ENCODE measurements at regions not wholly inside any gene's neighbourhood (a gene's known extent, or its start where the extent isn't known, plus 50 kb on each side); places are given as distances from the start of the nearest gene placed in this dataset.
"Not testable (repeated sequence)": the region's sequence is repeated elsewhere in the genome, so short reads cannot be mapped to it uniquely, and the experiment has no call there.

DNA sequence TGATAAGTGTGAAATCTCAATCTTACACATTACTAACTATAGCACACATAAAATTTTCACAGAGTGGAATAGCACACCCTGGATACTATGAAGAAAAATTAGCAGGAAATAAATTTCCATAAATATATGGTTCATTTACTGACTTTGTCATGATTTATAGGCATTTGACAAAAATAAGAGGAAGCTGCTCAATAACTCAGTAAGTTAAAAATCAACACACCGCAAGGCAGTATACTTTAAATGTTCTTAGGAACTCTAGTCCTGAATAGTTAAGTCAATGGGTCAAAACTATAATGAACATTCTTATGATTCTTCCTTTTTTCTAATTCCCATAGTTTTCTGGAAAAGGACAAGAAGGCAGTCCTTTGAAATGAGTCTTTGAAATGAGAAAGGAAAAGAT is 1557.8 kb upstream of the RAG2 start:
- no peak for DNase-seq (ENCODE audit: low spot score)

DNA sequence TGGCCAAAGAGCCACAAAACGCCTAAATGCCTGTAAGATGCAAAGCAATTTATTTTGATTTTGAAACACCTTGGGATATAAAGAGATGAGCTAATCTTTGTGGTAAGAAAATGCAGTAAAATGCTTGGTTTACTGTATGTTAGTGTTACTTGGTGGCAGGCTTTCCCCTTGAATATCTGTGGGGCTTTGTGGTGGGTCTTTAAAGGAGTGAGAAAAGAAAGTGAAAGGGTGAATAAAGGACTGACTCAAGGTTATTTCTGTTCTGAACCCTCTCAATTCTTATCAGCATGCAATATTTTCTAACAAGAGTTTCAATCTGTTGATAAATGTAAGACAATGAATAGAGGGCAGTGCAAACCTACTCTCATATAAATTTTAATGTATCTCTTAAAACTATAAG is 1555.9 kb upstream of the RAG2 start:
- DNase-seq (ENCODE audit: low spot score): no peak

DNA sequence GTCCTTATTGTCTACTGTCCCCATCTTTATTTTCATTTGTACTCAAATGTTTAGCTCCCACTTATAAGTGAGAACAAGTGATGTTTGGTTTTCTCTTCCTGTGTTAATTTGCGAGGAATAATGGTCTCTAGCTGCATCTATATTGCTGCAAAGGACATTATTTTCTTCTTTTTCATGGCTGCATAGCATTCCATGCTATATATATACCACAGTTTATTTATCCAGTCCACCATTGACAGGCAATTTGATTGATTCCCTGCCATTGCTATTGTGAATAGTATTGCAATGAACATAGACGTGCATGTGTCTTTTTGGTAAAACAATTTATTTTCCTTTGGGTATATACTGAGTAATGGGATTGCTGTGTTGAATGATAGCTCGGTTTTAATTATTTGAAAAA is 1545.8 kb upstream of the RAG2 start:
- no peak for DNase-seq (ENCODE audit: low spot score)

DNA sequence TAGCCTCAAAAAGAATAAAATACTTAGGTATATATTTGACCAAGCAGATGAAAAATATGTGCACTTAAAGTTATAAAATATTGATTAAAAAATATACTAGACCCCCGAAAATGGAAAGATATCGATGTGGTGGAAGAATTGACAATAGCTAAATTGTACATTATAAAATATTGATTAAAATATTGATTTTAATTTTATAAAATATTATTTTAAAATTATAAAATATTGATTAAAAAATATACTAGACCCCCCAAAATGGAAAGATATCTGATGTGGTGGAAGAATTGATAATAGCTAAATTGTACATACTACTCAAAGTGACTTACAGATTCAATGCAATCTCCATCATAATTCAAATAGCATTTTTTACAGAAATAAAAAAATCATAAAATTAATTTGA is 1540.9 kb upstream of the RAG2 start:
- no peak for DNase-seq (ENCODE audit: low spot score)

DNA sequence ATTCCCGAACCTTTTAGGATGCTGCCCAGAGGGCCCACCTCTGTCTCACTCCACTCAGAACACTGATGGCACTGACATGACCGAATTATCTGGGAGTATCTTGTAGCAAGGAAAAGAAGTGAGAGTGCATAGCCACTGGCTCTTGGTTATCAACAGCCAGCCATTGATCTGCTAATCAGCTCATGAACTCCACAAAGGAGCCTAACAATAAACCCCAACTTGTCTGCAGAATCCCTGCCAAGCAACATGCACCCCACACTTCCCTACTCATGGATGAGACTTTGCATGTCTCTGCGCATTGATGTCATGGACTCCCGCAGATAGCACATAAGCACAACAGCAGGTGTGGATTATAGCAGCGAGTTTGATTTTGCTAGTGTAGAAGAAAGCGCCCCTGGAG is 1538.9 kb upstream of the RAG2 start:
- DNase-seq (ENCODE audit: low spot score): no peak

DNA sequence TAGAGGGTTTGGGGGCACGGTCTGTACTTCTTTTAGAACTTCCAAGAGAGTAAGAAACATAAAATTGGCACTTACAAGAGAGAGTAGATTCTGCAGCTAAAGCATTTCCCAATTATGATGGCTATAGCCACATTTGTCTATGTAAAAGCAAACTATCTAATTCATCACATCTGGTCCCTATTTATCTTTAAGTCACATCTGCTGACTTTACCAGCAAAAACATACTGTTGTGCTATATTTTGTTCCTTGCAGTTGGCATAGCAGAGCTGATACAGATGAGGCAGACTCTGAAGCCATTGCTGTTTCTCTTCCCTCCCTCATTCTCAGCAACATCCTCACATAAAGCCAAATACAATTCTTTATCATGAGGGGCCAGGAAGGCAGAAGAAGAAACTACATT is 1533.5 kb upstream of the RAG2 start:
- DNase-seq (ENCODE audit: low spot score): no peak

DNA sequence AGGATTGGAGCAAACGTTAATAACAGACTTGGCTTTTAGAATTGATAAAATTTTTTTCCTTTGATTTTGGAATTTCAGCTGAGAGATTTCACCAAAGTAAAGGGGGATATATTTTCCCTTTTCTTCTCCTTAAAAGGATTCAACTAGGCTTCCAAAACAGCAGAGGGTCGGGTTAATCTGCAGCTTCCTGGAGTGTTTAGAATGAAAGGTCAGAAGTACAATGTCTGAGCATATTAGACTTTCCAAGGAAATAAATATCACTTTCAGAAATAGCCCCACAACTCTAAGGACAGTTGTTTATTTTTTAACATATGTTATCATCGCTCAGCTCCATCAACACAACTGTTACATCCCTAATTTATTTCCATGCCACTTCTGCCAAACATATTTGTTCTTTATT is 1532.9 kb upstream of the RAG2 start:
- no peak for DNase-seq (ENCODE audit: low spot score)

DNA sequence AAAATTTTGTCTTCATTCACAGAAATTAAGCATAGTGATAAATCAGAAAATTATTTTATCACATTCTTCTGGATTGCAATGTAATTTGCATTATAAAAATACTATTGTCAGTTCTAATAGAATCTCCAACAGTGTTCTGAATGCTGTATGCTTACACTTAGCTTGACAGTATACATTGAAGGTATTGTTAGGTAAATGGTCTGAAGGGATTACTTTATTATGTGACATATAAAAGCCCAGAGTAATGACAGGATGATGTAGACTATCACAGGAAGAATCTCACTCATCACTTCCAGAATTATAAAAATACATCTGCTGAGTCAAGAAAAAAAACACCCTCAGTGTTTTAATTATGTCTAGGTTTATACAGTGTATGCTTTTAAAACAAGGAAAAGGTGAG is 1532.5 kb upstream of the RAG2 start:
- DNase-seq (ENCODE audit: low spot score): no peak

DNA sequence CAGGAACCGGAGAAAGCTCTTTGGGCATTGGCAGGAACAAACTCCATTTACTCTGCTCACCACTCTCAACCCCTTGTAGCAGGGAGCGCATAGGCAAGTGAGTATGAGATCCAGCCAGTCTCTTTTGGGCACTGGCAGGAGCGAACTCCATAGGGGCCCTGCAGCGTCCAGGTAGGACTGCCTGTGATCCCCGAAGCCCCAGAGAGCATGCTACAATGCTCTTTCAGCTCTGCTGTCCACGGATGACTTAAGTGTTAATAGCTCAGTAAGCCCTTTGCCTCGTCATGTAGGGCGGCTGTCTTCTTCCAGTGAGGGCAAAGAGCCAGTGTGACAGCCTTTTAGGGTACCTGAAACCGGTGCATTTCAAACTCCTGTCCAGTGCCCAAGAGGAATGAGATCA is 1525.6 kb upstream of the RAG2 start:
- no peak for DNase-seq (ENCODE audit: low spot score)

DNA sequence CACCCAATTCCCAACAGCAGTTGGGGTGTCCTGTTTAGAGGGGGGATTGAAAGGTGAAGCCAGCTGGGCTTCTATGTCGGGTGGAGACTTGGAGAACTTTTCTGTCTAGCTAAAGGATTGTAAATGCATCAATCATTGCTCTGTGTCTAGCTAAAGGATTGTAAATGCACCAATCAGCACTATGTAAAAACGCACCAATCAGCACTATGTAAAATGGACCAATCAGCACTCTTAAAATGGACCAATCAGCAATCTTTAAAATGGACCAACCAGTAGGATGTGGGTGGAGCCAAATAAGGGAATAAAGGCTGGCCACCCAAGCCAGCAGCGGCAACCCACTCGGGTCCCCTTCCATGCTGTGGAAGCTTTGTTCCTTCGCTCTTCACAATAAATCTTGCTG is 1518.6 kb upstream of the RAG2 start:
- not testable (repeated sequence) for DNase-seq (ENCODE audit: low spot score)

DNA sequence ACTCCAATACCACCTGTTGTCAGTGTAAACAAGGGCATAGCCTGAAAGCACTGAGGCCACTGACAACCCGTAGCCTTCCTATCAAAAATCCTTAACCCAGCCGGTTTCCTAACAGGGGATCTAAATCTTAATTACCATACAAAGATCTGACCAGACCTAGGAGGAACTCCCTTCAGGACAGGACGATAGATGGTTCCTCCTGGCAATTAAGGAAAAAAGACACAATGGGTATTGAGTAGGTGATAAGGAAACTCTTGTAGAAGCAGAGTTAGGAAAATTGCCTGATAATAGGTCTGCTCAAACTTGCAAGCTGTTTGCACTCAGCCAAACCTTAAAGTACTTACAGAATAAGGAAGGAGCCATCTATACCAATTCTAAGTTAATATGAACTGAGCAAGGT is 1517.3 kb upstream of the RAG2 start:
- not testable (repeated sequence) for DNase-seq (ENCODE audit: low spot score)

DNA sequence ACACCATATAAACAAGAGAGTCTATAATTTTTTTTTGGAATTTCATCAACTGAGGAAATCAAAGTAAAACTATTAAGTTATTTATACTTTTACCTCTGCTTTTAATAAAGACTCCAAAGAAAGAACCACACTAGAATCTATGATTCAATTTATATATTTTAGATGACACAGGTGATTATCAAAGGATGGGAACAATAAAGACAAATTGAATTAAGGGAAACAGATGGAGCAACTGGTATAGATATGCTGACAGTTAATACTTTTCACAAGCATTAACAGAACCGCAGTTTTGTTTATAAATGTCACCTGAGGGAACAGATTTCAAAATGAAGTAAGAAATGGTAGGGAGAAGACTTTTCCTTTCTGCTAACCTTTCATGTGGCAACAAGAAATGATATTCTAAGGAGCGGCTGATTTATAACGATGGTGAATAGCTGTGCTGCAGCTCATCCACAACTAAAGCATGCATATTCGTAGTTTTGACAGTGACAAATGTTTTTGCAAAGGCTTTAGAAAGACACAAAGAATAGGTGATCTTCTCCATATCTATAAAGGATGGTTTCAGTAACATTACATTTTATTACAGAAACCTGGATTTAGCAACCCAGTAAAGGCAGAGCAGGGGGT is 1502.9 kb upstream of the RAG2 start:
- no peak for DNase-seq (ENCODE audit: low spot score)

DNA sequence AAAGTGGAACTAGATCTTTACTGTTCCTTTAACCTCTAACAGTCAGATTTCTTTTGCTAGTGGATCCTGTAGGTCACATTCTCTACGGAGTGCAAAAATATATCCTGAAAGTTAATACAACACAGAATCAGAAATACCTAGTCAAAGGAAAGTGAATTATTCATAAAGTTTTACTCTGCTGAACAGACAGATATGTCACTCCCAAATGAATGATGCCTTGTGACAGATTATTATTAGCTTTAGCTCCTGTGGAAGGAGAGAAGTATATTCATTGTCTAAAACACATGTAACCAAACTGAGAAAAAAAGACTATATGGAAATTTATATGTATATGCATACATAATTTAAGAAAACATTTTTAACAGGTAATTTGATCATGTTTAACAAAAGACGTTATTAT is 1497.2 kb upstream of the RAG2 start:
- DNase-seq (ENCODE audit: low spot score): no peak

DNA sequence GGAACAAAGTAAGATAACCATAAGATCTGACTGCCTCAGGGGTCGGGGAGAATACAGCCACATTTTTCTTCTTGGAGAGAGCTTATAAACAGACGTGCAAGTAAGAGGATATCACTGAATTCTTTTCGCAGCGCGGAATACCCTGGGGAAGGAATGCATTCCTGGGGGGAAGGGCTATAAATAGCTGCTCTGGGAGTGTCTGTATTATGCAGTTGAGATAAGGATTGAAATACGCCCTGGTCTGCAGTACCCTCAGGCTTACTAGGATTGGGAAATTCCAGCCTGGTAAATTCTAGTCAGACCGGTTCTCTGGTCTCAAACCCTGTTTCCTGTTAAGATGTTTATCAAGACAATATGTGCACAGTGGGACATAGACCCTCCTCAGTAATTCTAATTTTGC is 1491.7 kb upstream of the RAG2 start:
- DNase-seq (ENCODE audit: low spot score): no peak

DNA sequence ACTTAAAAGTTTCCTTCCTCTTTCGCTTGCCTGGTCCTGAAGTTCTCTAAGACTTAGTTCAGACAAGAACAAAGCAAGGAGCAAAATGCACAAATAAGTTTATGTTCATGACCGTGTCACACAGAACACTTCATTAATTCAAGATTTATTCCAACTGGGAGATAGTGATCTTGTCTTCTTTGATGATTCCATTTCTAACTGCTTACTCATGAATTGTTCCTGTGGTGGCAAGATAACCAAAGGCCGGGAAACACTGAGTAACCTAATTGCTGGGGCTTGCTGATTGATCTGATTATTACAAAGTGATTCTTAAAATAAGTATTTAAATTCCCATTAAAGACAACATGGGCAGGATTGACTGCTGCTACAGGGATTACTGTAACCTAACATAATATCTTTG is 1462.9 kb upstream of the RAG2 start:
- DNase-seq (ENCODE audit: low spot score): no peak

DNA sequence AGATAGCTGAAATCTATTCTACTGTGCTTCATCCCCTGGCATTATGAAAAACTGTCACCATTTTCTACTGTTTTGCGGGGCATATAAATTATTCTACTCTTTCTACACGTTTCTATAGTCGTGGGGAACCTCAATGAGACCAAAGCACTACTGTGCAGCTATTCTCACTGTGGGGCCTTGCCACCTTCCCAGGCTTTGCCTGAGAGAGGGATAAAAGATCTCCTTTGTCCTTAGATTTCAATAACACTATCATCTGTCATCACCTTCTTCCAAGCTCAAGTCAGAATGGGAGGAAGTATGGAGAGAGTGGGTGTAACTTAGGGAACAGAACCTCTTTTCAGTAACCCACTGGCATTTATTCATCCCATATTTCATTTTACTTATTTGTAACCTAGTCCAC is 1462.1 kb upstream of the RAG2 start:
- no peak for DNase-seq (ENCODE audit: low spot score)

DNA sequence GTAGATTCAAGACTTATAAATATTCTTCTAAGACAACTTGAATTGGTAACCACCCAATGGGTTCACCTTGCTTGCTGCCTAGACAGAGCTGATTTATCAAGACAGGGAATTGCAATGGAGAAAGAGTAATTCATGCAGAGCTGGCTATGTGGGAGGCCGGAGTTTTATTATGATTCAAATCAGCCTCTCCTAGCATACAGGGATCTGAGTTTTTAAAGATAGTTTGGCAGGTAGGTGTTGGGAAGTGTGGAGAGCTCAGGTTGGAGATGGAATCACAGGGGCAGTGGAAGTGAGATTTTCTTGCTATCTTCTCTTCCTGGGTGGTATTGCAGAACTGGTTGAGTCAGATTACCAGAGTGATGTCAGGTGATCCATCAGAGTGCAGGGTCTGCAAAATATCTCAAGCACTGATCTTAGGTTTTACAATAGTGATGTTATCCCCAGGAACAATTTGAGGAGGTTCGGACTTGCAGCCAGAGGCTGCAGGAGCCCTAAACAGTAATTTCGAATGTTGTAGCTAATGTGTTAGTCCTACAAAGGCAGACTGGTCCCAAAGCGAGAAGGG is 1448.6 kb upstream of the RAG2 start:
- DNase-seq (ENCODE audit: low spot score): no peak

DNA sequence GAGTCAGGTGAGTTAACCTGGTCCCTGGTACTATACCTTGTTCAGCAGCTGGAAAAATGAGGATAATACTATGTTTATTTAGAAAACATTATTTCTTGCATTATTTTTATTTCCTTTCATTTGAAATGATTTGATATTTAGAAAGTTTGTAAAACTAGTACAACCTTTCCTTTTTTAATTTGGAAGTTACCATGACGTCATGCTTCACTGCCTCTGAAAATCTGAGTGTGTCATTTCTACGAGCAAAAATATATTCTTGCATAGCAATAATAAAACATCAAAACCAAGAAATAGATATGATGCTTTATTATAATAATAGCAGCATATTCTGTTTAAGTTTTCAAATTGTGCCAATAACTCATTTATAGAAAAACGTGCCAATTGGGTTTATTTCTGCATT is 1445.0 kb upstream of the RAG2 start:
- no peak for DNase-seq (ENCODE audit: low spot score)

DNA sequence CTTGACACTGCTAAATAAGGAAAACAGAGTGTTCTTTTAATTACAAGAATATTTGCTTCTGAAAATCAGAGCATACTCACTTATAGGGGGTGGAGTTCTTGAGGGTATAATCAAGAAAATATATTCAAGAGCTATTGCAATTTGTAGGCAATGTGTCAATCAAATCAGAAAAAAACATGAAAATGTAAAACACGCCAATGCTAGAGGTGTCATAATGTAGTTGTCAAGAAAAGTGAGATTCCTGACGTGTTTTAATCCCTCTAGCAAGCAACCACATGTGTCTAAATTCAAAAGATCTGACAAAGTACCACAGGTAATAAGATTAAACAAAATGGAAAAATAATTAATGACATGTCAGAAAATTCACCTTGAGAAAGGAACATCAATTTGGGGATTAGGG is 1440.7 kb upstream of the RAG2 start:
- DNase-seq (ENCODE audit: low spot score): no peak

DNA sequence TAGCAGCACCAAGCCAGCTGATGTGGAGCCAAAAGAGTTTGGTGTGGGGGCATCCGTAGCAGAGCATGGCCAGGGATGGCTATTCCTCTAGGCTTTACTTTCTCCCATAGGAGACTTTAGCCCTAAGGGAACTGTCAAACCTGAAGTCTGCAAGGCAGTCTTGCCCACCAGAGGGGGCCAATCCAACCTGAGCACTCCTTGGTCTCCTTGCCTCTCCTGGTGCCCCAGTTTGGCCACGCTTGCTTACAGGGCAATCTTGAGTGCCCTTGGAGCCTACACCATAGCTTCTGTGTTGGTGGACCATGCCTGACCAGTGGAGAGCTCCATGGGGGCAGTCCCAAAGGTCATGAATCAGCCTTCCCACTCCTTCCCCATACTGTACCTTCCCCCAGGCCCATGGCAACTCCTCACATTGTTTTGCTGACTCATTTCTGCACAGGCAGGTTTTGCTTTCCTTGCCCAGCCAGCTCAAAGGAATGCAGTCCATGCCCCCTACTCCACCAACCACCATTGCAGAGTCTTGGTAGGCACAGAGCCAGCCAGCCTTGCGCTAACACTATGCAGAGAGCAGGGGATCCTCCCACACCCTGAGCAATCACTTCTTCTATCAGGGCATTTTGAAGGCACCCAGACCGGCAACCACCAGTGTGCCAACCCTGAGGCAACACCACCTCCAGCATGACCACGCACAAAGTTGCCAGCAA is 1421.2 kb upstream of the RAG2 start:
- DNase-seq (ENCODE audit: low spot score): no peak

DNA sequence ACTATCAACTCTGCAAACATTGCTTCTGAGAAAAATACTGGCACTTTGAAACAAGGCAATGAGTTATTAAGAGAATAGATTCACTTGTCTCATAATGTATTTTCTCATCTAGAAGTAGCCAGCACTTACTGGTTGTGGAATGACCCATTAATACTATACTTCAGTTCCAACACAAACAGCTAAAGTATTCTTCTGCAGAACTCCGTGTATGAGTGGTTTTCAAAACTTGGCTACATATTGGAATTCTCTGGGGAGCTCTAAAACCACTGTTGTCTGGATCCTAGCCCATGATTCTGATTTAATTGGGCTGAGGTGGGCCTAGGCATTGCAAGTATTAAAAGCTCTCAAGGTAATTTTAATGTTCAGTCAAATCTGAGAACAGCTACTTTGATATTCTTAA is 1416.4 kb upstream of the RAG2 start:
- DNase-seq (ENCODE audit: low spot score): no peak

DNA sequence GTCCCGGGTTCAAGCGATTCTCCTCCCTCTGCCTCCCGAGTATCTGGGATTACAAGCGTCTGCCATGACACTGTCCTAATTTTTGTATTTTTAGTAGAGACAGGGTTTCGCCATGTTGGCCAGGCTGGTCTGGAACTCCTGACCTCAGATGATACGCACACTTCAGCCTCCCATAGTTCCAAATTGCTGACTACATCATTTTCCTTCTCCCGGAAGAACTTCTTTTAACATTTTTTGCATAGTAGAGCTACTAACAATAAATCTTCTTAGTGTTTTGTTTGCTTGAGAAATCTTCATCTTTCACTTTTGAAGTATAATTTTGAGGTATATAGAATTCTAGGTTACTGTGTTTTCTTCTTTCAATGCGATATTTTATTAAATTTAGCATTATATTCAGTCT is 1415.1 kb upstream of the RAG2 start:
- DNase-seq (ENCODE audit: low spot score): no peak

DNA sequence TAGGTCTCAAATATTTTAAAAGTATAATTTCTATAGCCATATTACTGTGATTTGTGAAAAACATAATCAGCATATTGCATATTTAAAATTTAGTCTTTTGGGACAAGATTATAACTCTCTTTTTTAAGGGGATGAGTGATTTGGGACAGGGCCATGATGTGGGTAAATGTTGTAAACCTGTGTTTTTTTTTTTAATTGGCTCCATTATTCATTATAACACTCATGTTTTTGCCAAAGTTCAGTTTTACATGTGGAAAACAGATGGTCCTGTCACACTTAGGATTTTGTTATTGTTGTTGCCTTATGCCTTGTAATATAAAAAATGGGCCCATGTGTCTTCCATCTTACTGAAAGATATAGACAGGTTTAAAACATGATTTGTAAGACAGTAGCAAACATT is 1413.5 kb upstream of the RAG2 start:
- no peak for DNase-seq (ENCODE audit: low spot score)

DNA sequence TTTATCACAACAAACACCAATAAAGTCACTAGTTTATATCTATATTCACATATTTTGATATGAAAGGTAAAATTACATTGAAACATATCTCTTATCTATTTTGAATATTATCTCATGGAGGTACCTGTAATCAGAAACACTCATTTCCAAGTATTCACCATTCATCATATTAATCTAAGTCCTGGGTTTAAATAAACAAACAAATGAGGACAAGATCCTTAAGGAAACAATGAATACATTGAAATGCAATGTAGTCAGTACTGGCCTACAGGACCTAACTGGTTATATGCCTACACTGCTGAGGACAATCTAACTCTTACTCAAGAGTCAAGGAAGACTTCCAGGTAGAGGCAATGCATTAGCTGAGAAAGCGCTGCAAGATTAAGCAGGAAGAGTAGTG is 1411.9 kb upstream of the RAG2 start:
- DNase-seq (ENCODE audit: low spot score): no peak
